Breast epithelium (tissue), 3 donors: ENCODE measurements at regions not wholly inside any gene's neighbourhood (a gene's known extent, or its start where the extent isn't known, plus 50 kb on each side); places are given as distances from the start of the nearest gene placed in this dataset.
"Not testable (repeated sequence)": the region's sequence is repeated elsewhere in the genome, so short reads cannot be mapped to it uniquely, and the experiment has no call there.

Experiments
- CTCF ChIP-seq, 3 donors: fragments of 450-650 bp; IDR thresholded peaks; one replicate each; pipeline ENCODE4 v1.5.1; 2016 to 2017; ENCODE audit warnings: antibody characterized with exemption in 3 of 3, mild to moderate bottlenecking in 3 of 3, moderate library complexity in 3 of 3
- POLR2A ChIP-seq: fragments of 450-650 bp; IDR thresholded peaks from one replicate; pipeline ENCODE4 v1.6.1; 2016; ENCODE audit warnings: antibody characterized with exemption, mild to moderate bottlenecking, moderate library complexity

DNA sequence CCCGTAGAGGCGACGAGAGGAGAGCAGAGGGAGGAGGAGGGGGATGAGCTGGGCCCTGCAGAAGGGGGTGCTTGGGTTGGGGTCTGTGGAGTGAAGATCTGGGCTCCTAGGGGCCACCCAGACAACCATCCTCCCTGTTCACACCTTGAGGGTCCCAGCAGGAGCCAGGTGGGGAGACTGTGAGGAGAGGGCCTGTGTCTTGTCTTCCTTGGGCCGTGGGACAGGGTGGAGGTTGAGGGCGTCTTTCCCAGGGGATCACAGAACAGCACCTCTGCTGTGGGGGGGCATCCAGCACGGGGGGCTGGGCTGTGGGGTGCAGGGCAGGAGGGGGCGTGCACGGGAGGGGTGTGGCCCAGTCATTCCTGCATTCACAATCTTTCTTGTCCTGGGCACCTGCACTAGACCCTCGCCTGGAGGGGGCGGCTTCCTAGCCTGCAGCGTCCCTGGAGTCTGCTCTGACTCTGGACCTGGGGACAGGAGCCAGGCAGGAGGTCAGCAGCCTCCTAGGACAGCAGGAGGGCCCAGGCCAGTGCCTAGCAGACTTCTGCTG lies 393.8 kb downstream of the TMEM121 start:
- TF ChIP-seq POLR2A; CTCF (IDR thresholded peaks at IDR 0.05): not testable (repeated sequence)
